Muscle of arm (tissue), 1 donor: ENCODE measurements at regions not wholly inside any gene's neighbourhood (a gene's known extent, or its start where the extent isn't known, plus 50 kb on each side); places are given as distances from the start of the nearest gene placed in this dataset.

ENCODE experiments used
- DNase-seq: peaks from one replicate; pipeline ENCODE4 v3.0.0-alpha.2; 2013

DNA sequence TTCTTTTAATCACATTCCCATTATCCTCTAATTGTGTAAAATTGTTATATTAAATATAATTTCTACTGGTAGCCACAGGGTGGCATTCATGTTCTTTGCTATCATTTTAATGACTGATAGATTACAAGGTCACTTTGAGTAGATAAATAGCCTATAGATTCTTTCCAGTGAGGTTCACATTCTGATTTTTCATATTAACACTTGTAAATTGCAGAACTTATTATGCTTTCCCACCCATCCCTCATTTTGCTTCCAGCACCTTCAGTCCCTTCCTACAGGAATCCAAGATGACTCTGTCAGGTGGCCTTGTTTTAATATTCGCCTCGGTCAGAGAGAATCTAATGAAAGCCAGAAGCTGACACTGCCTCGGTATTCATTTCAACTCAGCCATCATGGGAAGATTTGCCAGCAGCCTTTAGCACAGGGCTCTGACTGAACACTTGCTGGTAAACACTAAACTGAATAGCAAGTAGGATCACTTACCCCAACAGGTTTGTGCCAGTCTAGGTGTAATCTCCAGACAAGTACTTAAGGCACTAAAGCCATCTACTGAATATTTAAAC, 101.2 kb upstream of the FSHR start:
- no peak for DNase-seq

- no peak for DNase-seq
These were observed 100.1 kb upstream of the FSHR start for GRCh38 chr2:49254401-49254800.

- no peak for DNase-seq
These were observed 97.5 kb upstream of the FSHR start for GRCh38 chr2:49251766-49252165.

DNA sequence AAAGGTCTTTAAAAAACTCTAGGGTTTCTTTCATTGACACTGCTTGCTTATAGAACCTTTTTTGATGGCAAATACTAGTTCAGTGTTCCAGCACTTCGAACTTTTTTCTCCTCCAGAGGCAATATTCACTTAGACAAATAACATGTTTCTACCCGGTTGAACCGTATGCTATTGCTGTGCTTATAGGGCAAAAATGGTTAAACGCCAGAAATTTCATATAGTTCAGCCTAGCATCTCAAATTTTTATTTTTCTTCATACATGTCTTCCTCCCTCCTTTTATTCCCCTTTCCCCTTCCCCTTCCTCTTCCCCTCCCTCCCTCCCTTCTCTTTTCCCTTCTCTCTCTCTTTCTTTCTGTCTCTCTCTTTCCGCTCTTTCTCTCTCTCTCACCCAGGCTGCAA, 96.9 kb upstream of the FSHR start:
- no peak for DNase-seq

DNA sequence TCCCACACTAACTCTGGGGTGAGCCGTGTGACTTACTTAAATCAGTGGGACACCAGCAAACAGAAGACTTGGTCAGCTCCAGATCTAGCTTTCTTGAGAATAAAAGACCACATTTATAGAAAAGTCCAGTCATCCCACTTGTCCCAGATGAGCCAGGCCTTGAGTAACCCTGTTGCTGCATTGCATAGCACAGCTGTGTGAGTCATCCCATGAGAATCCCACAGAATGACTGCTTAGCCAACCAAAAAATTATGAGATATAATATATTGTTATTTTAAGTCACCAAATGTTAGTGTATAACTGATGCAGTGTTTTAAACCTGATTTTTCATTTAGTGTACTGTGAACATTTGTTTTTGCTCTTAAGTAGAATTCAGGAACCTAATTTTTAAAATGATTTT, 94.2 kb upstream of the FSHR start:
- peak; percentile 26 for DNase-seq

DNA sequence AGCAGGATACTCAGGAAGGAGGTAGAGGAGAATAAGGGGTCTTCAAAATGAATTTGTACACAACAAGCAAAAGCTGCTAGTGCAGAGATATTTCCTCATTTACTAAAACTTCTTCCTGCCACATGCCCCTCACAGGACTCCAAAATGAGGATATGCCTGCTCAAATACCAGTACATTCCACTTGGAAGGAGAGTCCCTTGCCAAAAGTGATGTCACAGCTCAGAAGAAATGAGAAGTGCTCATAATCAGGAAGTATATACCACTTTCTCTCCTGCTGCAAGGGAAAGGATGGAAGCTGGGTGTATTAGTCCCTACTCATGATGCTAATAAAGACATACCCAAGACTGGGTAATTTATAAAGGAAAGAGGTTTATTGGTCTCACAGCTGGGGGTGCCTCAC, 87.7 kb upstream of the FSHR start:
- no peak for DNase-seq

- no peak for DNase-seq
These were observed 87.2 kb upstream of the FSHR start for GRCh38 chr2:49241501-49241900.

- DNase-seq = no peak
These were observed 86.3 kb upstream of the FSHR start for GRCh38 chr2:49240608-49241007.

DNA sequence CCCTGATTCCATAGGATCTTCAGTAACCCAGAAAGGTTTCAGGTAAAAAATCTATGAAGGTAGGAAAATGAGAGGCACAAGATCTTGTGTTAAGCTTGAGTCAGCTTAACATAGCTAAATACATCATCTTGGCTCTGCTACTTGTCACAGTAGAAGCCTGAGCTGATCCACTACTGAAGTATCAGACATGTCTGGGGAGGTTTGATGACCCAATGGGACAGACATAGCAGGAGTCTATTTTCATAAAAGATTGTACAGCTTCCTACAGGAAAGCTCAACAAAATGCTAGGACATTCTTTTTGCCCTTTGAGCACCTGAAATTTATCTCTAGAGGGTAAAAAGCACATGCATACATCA, 84.3 kb upstream of the FSHR start:
- DNase-seq = no peak

DNA sequence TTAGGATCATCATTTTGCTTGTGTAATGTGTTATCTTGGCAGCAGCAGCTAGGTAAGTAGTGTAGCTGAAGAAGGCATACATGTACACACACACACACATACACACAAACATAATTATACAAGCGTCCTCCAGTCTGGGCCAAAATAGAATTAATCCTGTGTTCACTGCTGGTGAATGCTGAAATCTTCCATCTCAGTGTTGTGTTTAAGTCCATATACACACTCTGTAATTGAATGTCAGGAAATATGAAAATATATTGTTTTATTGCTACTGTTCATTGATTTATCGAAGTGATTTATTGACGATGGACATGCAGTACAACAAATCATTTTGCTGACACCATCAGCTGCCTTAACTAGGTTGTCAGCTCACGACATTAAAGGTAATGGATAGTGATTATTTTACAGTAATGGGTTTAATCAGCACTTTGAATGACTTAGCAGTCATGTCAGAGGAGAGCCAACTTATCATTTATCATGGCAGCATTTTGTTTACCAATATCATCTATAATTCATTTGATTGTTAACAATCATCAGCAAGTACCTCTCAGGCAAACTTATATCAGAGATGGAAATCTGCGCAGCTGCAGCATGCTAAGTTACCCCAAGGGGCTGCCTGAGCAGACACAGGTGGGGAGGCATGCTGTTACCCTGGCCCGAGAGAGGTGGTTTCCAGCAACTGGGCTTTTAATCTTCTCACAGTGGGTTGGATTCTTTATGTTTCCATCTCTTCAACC, 83.7 kb upstream of the FSHR start:
- no peak for DNase-seq

DNA sequence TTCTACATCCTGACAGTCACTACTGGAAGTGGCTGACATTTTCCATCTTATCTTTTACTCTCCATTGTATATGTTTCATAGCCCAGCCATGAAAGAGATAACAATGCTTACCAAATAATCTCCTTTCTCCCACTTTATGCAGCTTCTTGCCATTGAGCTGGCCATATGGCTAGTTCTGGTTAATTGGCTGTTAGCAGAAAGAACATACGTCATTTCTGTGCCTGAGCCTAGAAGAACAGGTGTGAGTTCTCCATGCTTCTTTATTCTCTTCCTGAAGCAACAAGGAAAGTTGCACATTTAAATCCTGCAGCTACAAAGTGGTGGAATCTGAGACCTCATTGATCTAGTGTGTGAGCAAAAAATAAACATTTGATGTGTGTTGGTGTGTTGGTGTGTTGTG, 82.0 kb upstream of the FSHR start:
- DNase-seq = no peak

GRCh38 chr2:49226360-49226759, 72.0 kb upstream of the FSHR start:
- DNase-seq = no peak

DNA sequence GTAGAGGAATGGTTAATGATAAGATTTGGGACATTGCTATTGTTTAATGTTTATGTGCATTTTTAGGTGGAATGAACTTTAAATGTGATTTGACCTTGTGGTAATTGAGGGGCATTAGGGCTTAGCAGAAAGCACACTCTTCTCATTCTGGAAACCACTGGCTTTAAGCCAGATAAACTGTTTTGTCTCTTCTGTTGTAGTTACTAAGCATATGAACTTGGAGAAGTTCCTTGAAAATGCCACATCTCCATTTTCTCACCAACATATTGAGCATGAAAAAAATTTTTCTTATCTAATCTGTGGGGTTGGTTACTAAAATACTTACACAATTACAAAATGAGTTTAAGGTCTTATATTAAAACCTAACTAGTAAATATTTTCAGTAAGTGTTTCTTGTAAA, 70.8 kb upstream of the FSHR start:
- DNase-seq = peak; percentile 14

DNA sequence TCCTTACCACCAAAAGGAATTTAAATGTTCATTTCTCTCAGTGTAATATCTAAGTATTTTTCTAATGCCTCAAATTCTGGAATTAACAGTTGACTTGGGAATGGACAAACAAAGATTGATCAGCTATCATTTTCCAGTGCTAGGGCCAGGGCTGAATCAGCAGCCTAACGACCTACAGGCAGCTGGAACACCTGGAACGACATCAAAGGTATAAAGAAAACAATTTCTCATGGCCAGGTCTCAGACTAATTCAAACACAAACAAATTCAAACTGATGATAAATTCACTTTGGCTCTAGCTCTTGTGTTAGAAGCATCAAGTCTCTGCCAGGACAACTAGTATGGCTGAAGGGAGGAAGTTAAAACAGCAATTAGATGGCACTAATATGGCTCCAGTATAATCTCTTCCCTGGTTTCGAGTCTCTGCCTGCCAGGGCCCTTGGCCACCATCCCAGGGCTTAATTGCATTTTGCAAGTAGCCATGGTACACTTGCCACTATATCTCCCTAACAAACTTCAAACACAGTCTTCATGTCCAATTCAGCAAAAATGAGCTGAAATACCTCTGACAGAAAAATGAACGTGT, 70.2 kb upstream of the FSHR start:
- DNase-seq = no peak

DNA sequence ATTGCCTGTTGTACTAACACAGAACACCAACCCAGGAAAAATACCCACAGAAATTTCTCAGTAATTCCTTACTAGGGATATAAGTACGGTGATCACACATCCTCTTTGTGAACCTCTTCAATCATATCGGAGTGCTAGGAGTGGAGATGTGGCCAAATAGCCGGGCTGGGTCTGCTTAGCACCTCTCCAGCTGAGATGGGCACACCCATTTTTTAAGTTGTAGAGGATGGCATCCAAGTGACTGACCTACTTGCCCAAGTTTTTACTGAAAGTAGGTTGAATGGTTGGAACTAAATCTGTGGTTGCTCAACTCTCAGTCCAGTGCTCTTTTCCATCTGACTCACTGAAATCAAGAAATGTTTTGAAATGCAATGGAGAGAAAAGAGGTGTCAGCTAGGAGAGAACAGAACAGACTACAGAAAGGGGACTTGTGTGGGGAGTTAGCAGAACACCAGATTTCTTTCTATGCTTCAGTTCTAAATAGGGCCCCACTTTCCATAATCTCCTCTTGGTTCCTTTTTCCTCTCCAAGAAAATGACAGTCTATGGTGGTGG, 68.7 kb upstream of the FSHR start:
- DNase-seq = no peak

DNA sequence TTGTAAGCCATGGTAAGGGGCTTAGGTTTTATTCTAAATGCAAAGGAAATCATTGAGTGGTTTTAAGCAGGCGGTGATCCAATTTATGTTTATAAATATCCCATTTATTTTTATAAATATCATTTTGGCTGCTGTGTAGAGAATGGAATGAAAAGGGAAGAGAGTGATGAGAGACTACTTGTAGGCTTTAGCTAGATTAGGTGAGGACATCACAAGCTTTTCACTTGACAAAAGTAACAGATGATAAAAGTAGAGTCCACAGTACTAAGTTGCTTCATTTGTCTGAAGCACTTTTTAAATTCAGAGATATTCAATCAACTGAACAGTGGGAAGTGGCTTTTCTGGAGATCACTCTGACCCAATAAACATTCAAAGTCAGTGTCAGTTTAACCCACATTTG, 65.4 kb upstream of the FSHR start:
- DNase-seq = no peak

DNA sequence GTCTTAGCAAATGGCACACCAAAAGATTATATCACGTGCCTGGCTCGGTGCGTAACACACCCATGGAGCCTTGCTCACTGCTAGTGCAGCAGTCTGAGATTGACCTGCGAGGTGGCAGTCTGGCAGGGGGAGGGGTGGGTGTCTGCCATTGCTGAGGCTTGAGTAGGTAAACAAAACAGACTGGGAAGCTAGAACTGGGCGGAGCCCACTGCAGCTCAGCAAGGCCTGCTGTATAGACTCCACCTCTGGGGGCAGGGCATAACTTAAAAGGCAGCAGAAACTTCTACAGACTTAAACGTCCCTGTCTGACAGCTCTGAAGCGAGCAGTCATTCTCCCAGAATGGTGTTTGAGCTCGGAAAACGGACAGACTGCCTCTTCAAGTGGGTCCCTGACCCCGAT, 55.9 kb upstream of the FSHR start:
- DNase-seq = no peak

- DNase-seq = no peak
These were observed 52.9 kb upstream of the FSHR start for GRCh38 chr2:49207204-49207603.
